Panc1 (cell line): ENCODE measurements at regions not wholly inside any gene's neighbourhood (a gene's known extent, or its start where the extent isn't known, plus 50 kb on each side); places are given as distances from the start of the nearest gene placed in this dataset.

Experiments
- ATAC-seq: fragments of 200-7000 bp; cut with Tn5 transposase; 2 replicates; pipeline ENCODE4 v1.9.1; 2020; ENCODE audit warnings: mild to moderate bottlenecking, moderate library complexity
- BruUV-seq: library from RNA; stranded (reverse); fragments of 400-500 nt; replicated peaks from 2 replicates; lab custom pipeline; 2021; lab: Mats Ljungman, UMichigan
- CTCF ChIA-PET: fragments of 300-600 bp; sonication (Branson Sonifier 250); formaldehyde crosslinking; loops from one replicate; lab custom pipeline; 2022; ENCODE audit warnings: antibody characterized with exemption; lab: Charles Lee
- POLR2A ChIA-PET: fragments of 300-600 bp; sonication (Branson Sonifier 250); formaldehyde crosslinking; loops from one replicate; lab custom pipeline; 2022; ENCODE audit warnings: antibody characterized with exemption; lab: Charles Lee
- DNase-seq: peaks from one replicate; pipeline ENCODE4 v3.0.0-alpha.2; 2010; ENCODE audit warnings: low read depth, low spot score
- H3K27ac ChIP-seq: 2 replicates; pipeline ENCODE4 v1.5.1; 2011; ENCODE audit warnings: mild to moderate bottlenecking, low read length, inconsistent platforms
- H3K27me3 ChIP-seq: fragments of 200-500 bp; sonication (Bioruptor generic); 2 replicates; pipeline ENCODE4 v1.6.0; 2014; ENCODE audit warnings: low read length, inconsistent platforms; ENCODE audit not compliant: control insufficient read depth, insufficient read depth
- H3K36me3 ChIP-seq: fragments of 200-500 bp; sonication (Bioruptor generic); 2 replicates; pipeline ENCODE4 v1.5.1; 2014; ENCODE audit warnings: inconsistent platforms, mild to moderate bottlenecking, low read length, moderate library complexity; ENCODE audit not compliant: control insufficient read depth, insufficient read depth
- H3K4me1 ChIP-seq: 2 replicates; pipeline ENCODE4 v1.5.1; 2011; ENCODE audit warnings: inconsistent platforms, mild to moderate bottlenecking, low read length, moderate library complexity; ENCODE audit not compliant: control insufficient read depth, insufficient read depth
- H3K4me3 ChIP-seq, 2 experiments: 2 replicates each; pipeline ENCODE4 v1.5.1; 2011 to 2012; ENCODE audit warnings: low read depth in 2 of 2, low read length in 2 of 2, mild to moderate bottlenecking in 2 of 2, inconsistent platforms in 1 of 2, moderate library complexity in 1 of 2
- H3K9me3 ChIP-seq: fragments of 200-500 bp; sonication (Bioruptor generic); 2 replicates; pipeline ENCODE4 v1.5.1; 2014; ENCODE audit warnings: low read depth, mild to moderate bottlenecking, inconsistent platforms, low read length, moderate library complexity; ENCODE audit not compliant: control insufficient read depth, insufficient read depth
- POLR2AphosphoS5 ChIP-seq: IDR thresholded peaks from 2 replicates; pipeline ENCODE4 v1.6.1; 2012; ENCODE audit warnings: mild to moderate bottlenecking, low read depth, low read length, moderate library complexity
- SIN3A ChIP-seq: IDR thresholded peaks from 2 replicates; pipeline ENCODE4 v1.6.1; 2012; ENCODE audit warnings: low read depth, mild to moderate bottlenecking, low read length, moderate library complexity, borderline replicate concordance; ENCODE audit not compliant: insufficient read depth
- TCF7L2 ChIP-seq: IDR thresholded peaks from 2 replicates; pipeline ENCODE4 v1.6.1; 2011; ENCODE audit warnings: mild to moderate bottlenecking, low read depth, low read length, inconsistent platforms
- in situ Hi-C: cut with HindIII; loops from 2 replicates; pipeline ENCODE4 v1.10.0; 2016; ENCODE audit warnings: low sequenced_read_pairs, low pct_unique_long_range_greater_than_20kb
- intact Hi-C: fragments of 100-400 bp; cut with micrococcal nuclease; formaldehyde crosslinking; loops from one replicate; pipeline ENCODE4 v1.10.0; 2022; ENCODE audit not compliant: unreplicated experiment
- TF ChIP-seq, protein P1 (sequence below): fragments of 450-650 bp; IDR thresholded peaks from 2 replicates; pipeline ENCODE4 v1.5.1; 2017; ENCODE audit warnings: mild to moderate bottlenecking
- TF ChIP-seq, protein P2 (sequence below), 2 experiments: IDR thresholded peaks; 2 replicates each; pipeline ENCODE4 v1.6.1; 2011 to 2012; ENCODE audit warnings: low read depth in 2 of 2, control low read depth in 1 of 2, low read length in 1 of 2, mild to moderate bottlenecking in 1 of 2, moderate library complexity in 1 of 2; ENCODE audit not compliant: insufficient read depth in 1 of 2

DNA sequence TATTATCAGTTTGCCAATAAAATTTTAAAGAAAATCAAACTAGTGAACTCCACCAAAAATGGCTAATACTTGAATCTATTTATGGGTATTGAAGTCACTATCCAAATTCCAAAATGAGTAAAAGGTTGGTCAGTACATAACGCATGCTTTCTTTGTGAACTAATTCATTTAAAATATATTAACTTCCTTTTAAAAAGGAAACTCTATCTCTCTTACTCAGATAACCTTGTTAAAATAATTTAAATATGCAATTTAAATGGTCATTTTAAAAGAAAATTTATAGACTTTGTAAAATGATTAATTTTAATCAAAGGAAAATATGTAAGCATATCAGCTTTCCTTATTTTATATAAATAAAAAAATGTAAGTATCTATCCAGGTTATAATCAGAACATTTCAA lies 419.4 kb upstream of the ZNF385D start:
- ATAC-seq = no peak
- Histone ChIP-seq H3K27ac (no peak overlapping the region), H3K27me3 (no peaks in the 10 kb centered on the region), H3K4me3 (no peak overlapping the region), H3K9me3 (no peaks in the 10 kb centered on the region), H3K36me3 (no peaks in the 10 kb centered on the region), H3K4me1 (no peaks in the 10 kb centered on the region)
- TF ChIP-seq SIN3A (no peak), POLR2AphosphoS5 (no peak)
- TF ChIP-seq, protein P1, sequence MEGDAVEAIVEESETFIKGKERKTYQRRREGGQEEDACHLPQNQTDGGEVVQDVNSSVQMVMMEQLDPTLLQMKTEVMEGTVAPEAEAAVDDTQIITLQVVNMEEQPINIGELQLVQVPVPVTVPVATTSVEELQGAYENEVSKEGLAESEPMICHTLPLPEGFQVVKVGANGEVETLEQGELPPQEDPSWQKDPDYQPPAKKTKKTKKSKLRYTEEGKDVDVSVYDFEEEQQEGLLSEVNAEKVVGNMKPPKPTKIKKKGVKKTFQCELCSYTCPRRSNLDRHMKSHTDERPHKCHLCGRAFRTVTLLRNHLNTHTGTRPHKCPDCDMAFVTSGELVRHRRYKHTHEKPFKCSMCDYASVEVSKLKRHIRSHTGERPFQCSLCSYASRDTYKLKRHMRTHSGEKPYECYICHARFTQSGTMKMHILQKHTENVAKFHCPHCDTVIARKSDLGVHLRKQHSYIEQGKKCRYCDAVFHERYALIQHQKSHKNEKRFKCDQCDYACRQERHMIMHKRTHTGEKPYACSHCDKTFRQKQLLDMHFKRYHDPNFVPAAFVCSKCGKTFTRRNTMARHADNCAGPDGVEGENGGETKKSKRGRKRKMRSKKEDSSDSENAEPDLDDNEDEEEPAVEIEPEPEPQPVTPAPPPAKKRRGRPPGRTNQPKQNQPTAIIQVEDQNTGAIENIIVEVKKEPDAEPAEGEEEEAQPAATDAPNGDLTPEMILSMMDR = no peak
- TF ChIP-seq, protein P2, sequence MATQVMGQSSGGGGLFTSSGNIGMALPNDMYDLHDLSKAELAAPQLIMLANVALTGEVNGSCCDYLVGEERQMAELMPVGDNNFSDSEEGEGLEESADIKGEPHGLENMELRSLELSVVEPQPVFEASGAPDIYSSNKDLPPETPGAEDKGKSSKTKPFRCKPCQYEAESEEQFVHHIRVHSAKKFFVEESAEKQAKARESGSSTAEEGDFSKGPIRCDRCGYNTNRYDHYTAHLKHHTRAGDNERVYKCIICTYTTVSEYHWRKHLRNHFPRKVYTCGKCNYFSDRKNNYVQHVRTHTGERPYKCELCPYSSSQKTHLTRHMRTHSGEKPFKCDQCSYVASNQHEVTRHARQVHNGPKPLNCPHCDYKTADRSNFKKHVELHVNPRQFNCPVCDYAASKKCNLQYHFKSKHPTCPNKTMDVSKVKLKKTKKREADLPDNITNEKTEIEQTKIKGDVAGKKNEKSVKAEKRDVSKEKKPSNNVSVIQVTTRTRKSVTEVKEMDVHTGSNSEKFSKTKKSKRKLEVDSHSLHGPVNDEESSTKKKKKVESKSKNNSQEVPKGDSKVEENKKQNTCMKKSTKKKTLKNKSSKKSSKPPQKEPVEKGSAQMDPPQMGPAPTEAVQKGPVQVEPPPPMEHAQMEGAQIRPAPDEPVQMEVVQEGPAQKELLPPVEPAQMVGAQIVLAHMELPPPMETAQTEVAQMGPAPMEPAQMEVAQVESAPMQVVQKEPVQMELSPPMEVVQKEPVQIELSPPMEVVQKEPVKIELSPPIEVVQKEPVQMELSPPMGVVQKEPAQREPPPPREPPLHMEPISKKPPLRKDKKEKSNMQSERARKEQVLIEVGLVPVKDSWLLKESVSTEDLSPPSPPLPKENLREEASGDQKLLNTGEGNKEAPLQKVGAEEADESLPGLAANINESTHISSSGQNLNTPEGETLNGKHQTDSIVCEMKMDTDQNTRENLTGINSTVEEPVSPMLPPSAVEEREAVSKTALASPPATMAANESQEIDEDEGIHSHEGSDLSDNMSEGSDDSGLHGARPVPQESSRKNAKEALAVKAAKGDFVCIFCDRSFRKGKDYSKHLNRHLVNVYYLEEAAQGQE (IDR thresholded peaks at IDR 0.05; ENCODE audit: insufficient read depth in 1 of 2, low read depth in 2 of 2, low read length in 1 of 2) = no peak
- BruUV-seq = no TSS peak
- DNase-seq = no peak
- POLR2A ChIA-PET = no interaction called here
- intact Hi-C loops (loop anchor here (10.0 kb wide), 1 partner anchor 384 kb away; no protein-coding TSS in a partner anchor), in situ Hi-C loops (no loop called here)
- CTCF ChIA-PET = no interaction called here

DNA sequence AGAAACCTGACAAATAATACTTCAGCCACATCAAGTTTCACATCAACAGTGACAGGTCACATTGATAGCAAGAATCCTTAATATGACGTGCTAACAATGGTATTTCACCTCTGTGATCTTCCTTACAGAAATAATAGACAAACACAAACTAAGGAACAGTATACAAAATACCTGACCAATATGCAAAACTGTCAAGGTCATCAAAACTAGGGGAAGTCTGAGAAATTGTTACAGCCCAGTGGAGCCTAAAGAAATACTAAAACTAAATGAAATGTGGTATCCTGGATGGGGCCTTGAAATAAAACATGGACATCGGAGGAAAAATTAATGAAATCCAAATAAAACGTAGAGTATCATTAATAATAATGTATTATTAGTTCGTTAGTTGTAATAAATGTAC lies 422.0 kb upstream of the ZNF385D start:
- CTCF ChIA-PET = no interaction called here
- ATAC-seq (no peak), DNase-seq (no peak)
- H3K36me3 ChIP-seq = no peaks in the 10 kb centered on the region
- in situ Hi-C loops (no loop called here), intact Hi-C loops (loop anchor here (10.0 kb wide), 1 partner anchor 382 kb away; no protein-coding TSS in a partner anchor)
- H3K4me1 ChIP-seq = no peaks in the 10 kb centered on the region
- BruUV-seq = no TSS peak
- no peaks in the 10 kb centered on the region for H3K9me3 ChIP-seq
- H3K27ac ChIP-seq = no peak overlapping the region
- H3K4me3 ChIP-seq = no peak overlapping the region
- no peaks in the 10 kb centered on the region for H3K27me3 ChIP-seq
- POLR2A ChIA-PET = no interaction called here
- no peak for TF ChIP-seq TCF7L2
- TF ChIP-seq, protein P1 = no peak
- TF ChIP-seq SIN3A = no peak
- TF ChIP-seq POLR2AphosphoS5 = no peak
- TF ChIP-seq, protein P2 (IDR thresholded peaks at IDR 0.05; ENCODE audit: insufficient read depth in 1 of 2, low read depth in 2 of 2, low read length in 1 of 2) = no peak
